Psoas muscle (tissue), 7 donors: ENCODE measurements at regions not wholly inside any gene's neighbourhood (a gene's known extent, or its start where the extent isn't known, plus 50 kb on each side); places are given as distances from the start of the nearest gene placed in this dataset.

Experiments
- ATAC-seq, 4 donors: fragments of 200-7000 bp; cut with Tn5 transposase; one replicate each; pipeline ENCODE4 v1.9.1; 2020; ENCODE audit warnings: moderate library complexity in 3 of 4, mild to moderate bottlenecking in 2 of 4
- DNase-seq, 2 donors: peaks; one replicate each; pipeline ENCODE4 v3.0.0-alpha.2; 2020
- H3K27ac ChIP-seq: fragments of 200-600 bp; one replicate; pipeline ENCODE4 v1.8.0; 2022
- H3K27me3 ChIP-seq, 3 donors: fragments of 200-600 bp in 1 of 3; one replicate each; pipeline versions ENCODE4 v1.6.1 to v1.8.0; 2013 to 2022; ENCODE audit warnings: low read length in 2 of 3, mild to moderate bottlenecking in 2 of 3, moderate library complexity in 1 of 3; ENCODE audit not compliant: insufficient read depth in 3 of 3
- H3K36me3 ChIP-seq, 2 donors: fragments of 200-600 bp in 1 of 2; one replicate each; pipeline versions ENCODE4 v1.6.1 to v1.8.0; 2013 to 2022; ENCODE audit warnings: low read depth in 1 of 2, mild to moderate bottlenecking in 1 of 2, moderate library complexity in 1 of 2; ENCODE audit not compliant: insufficient read depth in 1 of 2
- H3K4me1 ChIP-seq: fragments of 200-600 bp; one replicate; pipeline ENCODE4 v1.8.0; 2022
- H3K4me3 ChIP-seq: fragments of 200-600 bp; one replicate; pipeline ENCODE4 v1.8.0; 2022; ENCODE audit warnings: mild to moderate bottlenecking
- H3K9me3 ChIP-seq: fragments of 200-600 bp; one replicate; pipeline ENCODE4 v1.8.0; 2022
- CTCF ChIP-seq: fragments of 200-600 bp; IDR thresholded peaks from one replicate; pipeline ENCODE4 v1.8.0; 2022; ENCODE audit warnings: antibody characterized with exemption
- WGBS, 3 donors: extraction: QIAGEN DNeasy Blood & Tissue Kit; methylation state at CpG; one replicate each; pipeline versions ENCODE4 v1.1.6 to v1.1.7; 2013; 5-methylcytosine and 5-hydroxymethylcytosine counted together
- intact Hi-C, 2 donors: fragments of 100-400 bp; cut with DNase I; formaldehyde crosslinking; loops; one replicate each; pipeline versions ENCODE4 v1.11.0 to v1.14.2; 2022
- donor health status: healthy with polysubstance abuse.
- donor health status: DM: no; HTN: no; CAD: no; lungs with moderate emphysema.
- donor health status: Bipolar disorder and iron deficiency.
- donor health status: healthy.
- donor health status: DM: yes; HTN: yes; CAD: no.
- donor health status: DM: no; HTN: no; CAD: no.
- donor health status: DM: yes; HTN: yes; CAD: no.

DNA sequence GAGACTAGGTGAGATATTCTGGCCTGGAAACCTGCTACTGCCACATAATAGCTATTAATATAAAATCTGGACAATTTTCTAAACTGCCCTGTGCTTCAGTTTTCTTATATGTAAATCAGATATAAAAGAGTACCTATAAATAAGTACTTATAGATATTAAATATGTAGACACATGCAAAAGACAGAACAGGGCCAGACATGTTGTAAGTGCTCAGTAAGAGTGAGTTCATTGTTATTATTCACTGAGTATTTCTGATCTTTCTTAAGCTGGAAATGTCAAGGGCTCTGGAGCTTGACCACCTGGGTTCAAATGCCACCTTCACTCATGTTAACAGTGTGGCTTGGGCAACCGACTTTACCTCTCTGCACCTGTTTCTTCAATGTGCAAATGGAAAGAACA is 179.8 kb downstream of the GALC start:
- H3K27me3 ChIP-seq = no peaks in the 10 kb centered on the region
- no peak overlapping the region for H3K4me3 ChIP-seq
- H3K27ac ChIP-seq = no peak overlapping the region
- 56 to 81% (median 61%) methylated on average over 1 of the region's 1 CpG for whole genome bisulfite sequencing, 3 donors
- H3K4me1 ChIP-seq = no peaks in the 10 kb centered on the region
- ATAC-seq = no peak
- no peak for DNase-seq
- H3K9me3 ChIP-seq = no peaks in the 10 kb centered on the region
- H3K36me3 ChIP-seq = no peaks in the 10 kb centered on the region
- no peak for TF ChIP-seq CTCF
- intact Hi-C loops = no loop called here

- H3K9me3 ChIP-seq = no peaks in the 10 kb centered on the region
- no peak overlapping the region for H3K27ac ChIP-seq
- no peaks in the 10 kb centered on the region for H3K36me3 ChIP-seq
- no peak overlapping the region for H3K4me3 ChIP-seq
- DNase-seq (no peak), ATAC-seq (no peak)
- 86 to 100% (median 99%) methylated on average over 1 of the region's 1 CpG for WGBS, 3 donors
- intact Hi-C loops = no loop called here
- no peaks in the 10 kb centered on the region for H3K27me3 ChIP-seq
- no peaks in the 10 kb centered on the region for H3K4me1 ChIP-seq
- no peak for TF ChIP-seq CTCF
These were observed 181.7 kb downstream of the GALC start for GRCh38 chr14:87811246-87811645.

- Histone ChIP-seq H3K27ac (no peak overlapping the region), H3K36me3 (no peaks in the 10 kb centered on the region), H3K4me3 (no peak overlapping the region), H3K4me1 (no peaks in the 10 kb centered on the region), H3K27me3 (no peaks in the 10 kb centered on the region), H3K9me3 (no peaks in the 10 kb centered on the region)
- intact Hi-C loops = no loop called here
- no peak for DNase-seq
- WGBS, 3 donors = 87 to 93% (median 91%) methylated on average over 6 of the region's 6 CpGs
- no peak for TF ChIP-seq CTCF
- no peak for ATAC-seq
These were observed 182.3 kb downstream of the GALC start for GRCh38 chr14:87810711-87811110.

DNA sequence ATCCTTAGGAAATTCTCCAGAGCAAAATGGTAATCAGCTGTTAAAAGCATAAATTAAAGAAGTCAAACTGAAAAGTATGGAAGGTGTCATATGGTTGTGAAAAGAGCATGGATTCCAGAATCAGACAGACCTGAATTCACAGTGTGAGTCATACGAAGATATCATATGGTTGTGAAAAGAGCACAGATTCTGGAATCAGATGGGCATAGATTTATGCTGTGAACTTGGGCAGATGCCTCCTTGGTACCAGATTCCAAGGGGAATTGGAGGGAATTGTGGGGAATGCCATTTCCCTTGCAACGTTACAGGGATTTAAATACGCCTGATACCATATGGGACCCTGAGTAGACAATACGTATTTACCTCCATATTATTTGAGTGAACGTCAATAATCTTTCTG is 183.7 kb downstream of the GALC start:
- Histone ChIP-seq H3K4me1 (no peaks in the 10 kb centered on the region), H3K27me3 (no peaks in the 10 kb centered on the region), H3K4me3 (no peak overlapping the region), H3K36me3 (no peaks in the 10 kb centered on the region), H3K27ac (no peak overlapping the region), H3K9me3 (no peaks in the 10 kb centered on the region)
- DNase-seq (no peak), ATAC-seq (no peak)
- intact Hi-C loops = loop anchor here (5.0 kb wide), 1 partner anchor 88 kb away; no protein-coding TSS in a partner anchor
- WGBS, 3 donors = 64 to 90% (median 65%) methylated on average over 5 of the region's 5 CpGs
- TF ChIP-seq CTCF = no peak

DNA sequence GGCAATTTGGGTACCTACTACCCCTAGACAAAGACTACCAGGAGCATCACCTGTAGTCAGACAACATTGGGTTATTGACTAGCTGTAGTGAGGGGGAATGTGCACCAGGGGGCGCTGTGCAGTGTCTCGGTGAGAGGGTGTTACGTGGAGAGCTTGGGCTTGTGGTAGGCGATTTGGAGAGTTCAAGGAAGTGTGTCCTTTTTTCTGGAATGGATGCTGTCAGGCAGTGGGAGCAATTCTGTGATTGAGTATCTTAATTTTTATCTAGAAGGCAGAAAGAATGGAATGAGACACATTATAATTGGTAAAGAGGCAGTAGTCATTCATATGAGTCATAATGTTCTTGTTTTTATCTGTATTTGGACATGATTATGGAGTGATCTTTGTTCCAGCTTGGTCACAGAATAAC is 187.7 kb downstream of the GALC start:
- Histone ChIP-seq H3K36me3 (no peaks in the 10 kb centered on the region), H3K9me3 (no peaks in the 10 kb centered on the region), H3K4me3 (no peak overlapping the region), H3K27ac (no peak overlapping the region), H3K4me1 (no peaks in the 10 kb centered on the region), H3K27me3 (no peaks in the 10 kb centered on the region)
- no peak for ATAC-seq
- intact Hi-C loops = loop anchor here (5.0 kb wide), 1 partner anchor 92 kb away; no protein-coding TSS in a partner anchor
- 7 to 10% (median 8%) methylated on average over 4 of the region's 4 CpGs for WGBS, 3 donors
- peak; percentile 50 for TF ChIP-seq CTCF
- DNase-seq = peak; percentile 33 to 51
